Glutamatergic neuron (in vitro differentiated cells): ENCODE measurements at regions not wholly inside any gene's neighbourhood (a gene's known extent, or its start where the extent isn't known, plus 50 kb on each side); places are given as distances from the start of the nearest gene placed in this dataset.
"Not testable (repeated sequence)": the region's sequence is repeated elsewhere in the genome, so short reads cannot be mapped to it uniquely, and the experiment has no call there.

ENCODE experiments used
- DNase-seq: peaks from one replicate; pipeline ENCODE4 v3.0.0; 2022
- H3K27ac Mint-ChIP-seq: one replicate; pipeline ENCODE4 v1.8.0; 2020; ENCODE audit warnings: mild to moderate bottlenecking, mixed read lengths, inconsistent platforms; ENCODE audit not compliant: unreplicated experiment
- H3K27me3 Mint-ChIP-seq: one replicate; pipeline ENCODE4 v1.8.0; 2020; ENCODE audit warnings: mild to moderate bottlenecking, moderate library complexity, mixed read lengths, inconsistent platforms; ENCODE audit not compliant: unreplicated experiment
- H3K36me3 Mint-ChIP-seq: one replicate; pipeline ENCODE4 v1.8.0; 2020; ENCODE audit warnings: mild to moderate bottlenecking, mixed read lengths, inconsistent platforms; ENCODE audit not compliant: unreplicated experiment
- H3K4me1 Mint-ChIP-seq: one replicate; pipeline ENCODE4 v1.8.0; 2020; ENCODE audit warnings: mild to moderate bottlenecking, low read depth, mixed read lengths, inconsistent platforms; ENCODE audit not compliant: unreplicated experiment
- H3K4me3 Mint-ChIP-seq: one replicate; pipeline ENCODE4 v1.8.0; 2020; ENCODE audit warnings: mild to moderate bottlenecking, mixed read lengths, inconsistent platforms; ENCODE audit not compliant: unreplicated experiment
- H3K9me3 Mint-ChIP-seq: one replicate; pipeline ENCODE4 v1.8.0; 2020; ENCODE audit warnings: mild to moderate bottlenecking, moderate library complexity, mixed read lengths, inconsistent platforms; ENCODE audit not compliant: unreplicated experiment
- TF ChIP-seq, protein P1 (sequence below): fragments of 200-600 bp; sonication (generic); IDR thresholded peaks from one replicate; pipeline ENCODE4 v1.5.0; 2021; ENCODE audit not compliant: partially characterized antibody, unreplicated experiment

DNA sequence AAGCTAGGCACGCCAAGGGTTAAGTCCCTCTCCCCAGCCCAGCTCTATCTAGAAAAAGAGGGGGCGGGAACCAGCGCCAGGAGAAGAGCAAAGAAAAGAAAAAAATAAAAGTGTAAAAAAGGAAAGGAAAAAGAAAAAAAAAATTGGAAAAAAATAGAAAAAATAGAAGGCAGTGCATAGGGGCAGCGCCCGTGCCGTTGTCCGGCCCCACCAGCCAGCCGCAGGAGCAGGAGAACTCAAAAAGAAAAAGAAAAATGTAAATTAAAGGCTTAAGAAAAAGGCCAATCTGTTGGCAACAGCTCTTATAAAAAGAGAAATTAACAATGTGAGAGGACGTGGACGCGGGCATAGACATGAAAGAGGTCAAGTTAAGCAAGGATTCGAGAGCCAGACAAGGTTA is 105.4 kb upstream of the ZNF98 start:
- DNase-seq = no peak
- H3K27me3 Mint-ChIP-seq = no peaks in the 10 kb centered on the region
- TF ChIP-seq, protein P1, sequence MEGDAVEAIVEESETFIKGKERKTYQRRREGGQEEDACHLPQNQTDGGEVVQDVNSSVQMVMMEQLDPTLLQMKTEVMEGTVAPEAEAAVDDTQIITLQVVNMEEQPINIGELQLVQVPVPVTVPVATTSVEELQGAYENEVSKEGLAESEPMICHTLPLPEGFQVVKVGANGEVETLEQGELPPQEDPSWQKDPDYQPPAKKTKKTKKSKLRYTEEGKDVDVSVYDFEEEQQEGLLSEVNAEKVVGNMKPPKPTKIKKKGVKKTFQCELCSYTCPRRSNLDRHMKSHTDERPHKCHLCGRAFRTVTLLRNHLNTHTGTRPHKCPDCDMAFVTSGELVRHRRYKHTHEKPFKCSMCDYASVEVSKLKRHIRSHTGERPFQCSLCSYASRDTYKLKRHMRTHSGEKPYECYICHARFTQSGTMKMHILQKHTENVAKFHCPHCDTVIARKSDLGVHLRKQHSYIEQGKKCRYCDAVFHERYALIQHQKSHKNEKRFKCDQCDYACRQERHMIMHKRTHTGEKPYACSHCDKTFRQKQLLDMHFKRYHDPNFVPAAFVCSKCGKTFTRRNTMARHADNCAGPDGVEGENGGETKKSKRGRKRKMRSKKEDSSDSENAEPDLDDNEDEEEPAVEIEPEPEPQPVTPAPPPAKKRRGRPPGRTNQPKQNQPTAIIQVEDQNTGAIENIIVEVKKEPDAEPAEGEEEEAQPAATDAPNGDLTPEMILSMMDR = no peak
- peaks cover 12% of the 10 kb centered on the region for H3K9me3 Mint-ChIP-seq
- H3K27ac Mint-ChIP-seq = no peak overlapping the region
- no peak overlapping the region for H3K4me3 Mint-ChIP-seq
- peaks cover 5% of the 10 kb centered on the region for H3K36me3 Mint-ChIP-seq
- no peaks in the 10 kb centered on the region for H3K4me1 Mint-ChIP-seq

DNA sequence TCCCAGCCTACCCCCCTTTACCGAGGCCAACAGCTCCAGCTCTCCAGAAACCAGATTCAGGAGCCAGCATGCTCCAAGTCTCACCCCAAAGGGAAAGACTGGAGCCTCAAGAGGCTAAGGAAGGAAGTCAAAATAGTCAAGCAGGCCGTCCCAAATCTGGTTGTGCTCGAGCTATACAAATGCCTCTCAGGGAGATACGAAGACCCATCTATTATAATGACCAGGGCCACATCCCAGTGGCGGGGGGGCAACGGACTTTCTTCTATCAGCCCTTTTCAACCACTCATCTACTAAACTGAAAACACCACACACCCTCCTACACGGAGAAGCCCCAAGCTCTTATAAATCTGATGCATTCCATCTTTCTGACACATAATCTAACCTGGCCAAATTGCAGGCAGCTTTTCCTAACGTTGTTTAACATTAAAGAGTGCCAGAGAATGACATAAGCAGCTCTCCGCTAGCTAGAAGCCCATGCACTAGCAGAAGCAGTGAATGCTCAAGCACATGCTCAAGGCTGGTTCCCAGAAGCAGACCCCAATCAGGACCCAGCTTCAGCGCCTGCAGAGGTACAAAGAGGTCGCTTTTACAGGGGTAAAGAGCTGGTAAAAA is 104.6 kb upstream of the ZNF98 start:
- no peaks in the 10 kb centered on the region for H3K27me3 Mint-ChIP-seq
- no peak for DNase-seq
- H3K9me3 Mint-ChIP-seq = peaks cover 13% of the 10 kb centered on the region
- no peak overlapping the region for H3K4me3 Mint-ChIP-seq
- no peaks in the 10 kb centered on the region for H3K4me1 Mint-ChIP-seq
- H3K36me3 Mint-ChIP-seq = peaks cover 5% of the 10 kb centered on the region
- TF ChIP-seq, protein P1 = no peak
- no peak overlapping the region for H3K27ac Mint-ChIP-seq

DNA sequence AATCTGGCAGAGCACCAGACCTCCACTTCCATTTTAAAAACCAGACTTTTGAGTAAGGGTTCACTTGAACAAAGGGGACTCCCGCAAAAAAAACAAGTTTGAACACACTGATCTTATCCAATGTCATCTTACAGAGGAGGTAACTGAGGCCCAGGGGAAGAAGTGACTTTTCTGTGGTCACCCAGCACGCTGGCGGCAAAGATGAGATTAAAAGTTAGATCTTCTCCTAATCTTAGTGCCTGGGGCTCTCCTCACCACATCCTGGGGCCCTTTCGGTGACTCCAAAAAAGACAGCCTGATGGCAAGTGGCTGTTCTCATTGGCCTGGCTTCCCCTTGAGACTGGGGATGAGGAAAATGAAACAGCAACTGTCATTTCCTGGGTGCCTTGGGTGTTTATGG is 101.8 kb upstream of the ZNF98 start:
- H3K4me1 Mint-ChIP-seq = no peaks in the 10 kb centered on the region
- TF ChIP-seq, protein P1 = no peak
- no peak overlapping the region for H3K27ac Mint-ChIP-seq
- peaks cover 25% of the 10 kb centered on the region for H3K9me3 Mint-ChIP-seq
- DNase-seq = no peak
- H3K36me3 Mint-ChIP-seq = peaks cover 5% of the 10 kb centered on the region
- H3K4me3 Mint-ChIP-seq = no peak overlapping the region
- peaks cover 5% of the 10 kb centered on the region for H3K27me3 Mint-ChIP-seq

DNA sequence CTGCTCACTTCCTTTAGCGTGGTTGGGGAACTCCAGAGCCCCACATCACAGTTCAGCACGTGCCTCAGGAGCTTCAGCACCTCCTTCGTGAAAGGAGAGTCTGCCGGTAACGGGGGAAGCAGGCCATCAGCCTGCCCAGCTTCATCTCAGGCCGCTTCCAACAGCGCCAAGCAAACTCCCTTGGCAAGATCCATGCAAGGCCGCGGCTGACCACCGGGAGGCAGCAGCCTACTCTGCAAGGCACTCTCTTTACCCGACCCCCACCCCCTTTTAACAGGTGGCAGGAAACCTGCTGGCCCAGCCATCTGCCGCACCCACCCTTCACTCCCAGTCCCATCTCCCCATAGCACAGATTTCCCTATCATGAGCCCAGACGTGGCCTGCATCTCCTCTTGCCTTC is 97.4 kb upstream of the ZNF98 start:
- H3K9me3 Mint-ChIP-seq = peaks cover 24% of the 10 kb centered on the region
- not testable (repeated sequence) for H3K36me3 Mint-ChIP-seq, DNase-seq, H3K27me3 Mint-ChIP-seq, H3K4me3 Mint-ChIP-seq, H3K27ac Mint-ChIP-seq, H3K4me1 Mint-ChIP-seq

DNA sequence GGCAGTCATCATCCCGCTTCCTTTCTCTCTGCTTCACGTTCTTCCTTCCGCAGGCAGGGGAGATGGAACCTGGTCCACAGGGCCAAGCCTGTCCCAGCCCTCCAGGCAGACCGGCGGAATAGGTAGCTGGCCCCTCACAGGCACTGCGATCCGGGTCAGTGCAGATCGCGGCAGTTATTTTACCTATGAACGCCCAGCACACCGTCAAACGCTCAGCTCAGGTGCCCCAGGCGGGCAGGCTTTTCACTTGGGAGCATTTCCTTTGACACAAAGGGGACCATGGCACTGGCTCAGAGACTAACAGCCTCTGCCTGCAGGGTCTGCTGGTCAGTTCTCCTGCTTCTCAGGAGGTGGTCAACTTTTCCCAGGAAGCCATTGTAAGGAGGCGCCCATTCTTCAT is 97.0 kb upstream of the ZNF98 start:
- TF ChIP-seq, protein P1 = no peak
- Mint-ChIP-seq H3K36me3 (peaks cover 5% of the 10 kb centered on the region), H3K27ac (no peak overlapping the region), H3K9me3 (peaks cover 24% of the 10 kb centered on the region), H3K4me3 (no peak overlapping the region), H3K4me1 (no peaks in the 10 kb centered on the region), H3K27me3 (peaks cover 5% of the 10 kb centered on the region)
- DNase-seq = no peak
